ENCODE measurements at regions not wholly inside any gene's neighbourhood (a gene's known extent, or its start where the extent isn't known, plus 50 kb on each side); places are given as distances from the start of the nearest gene placed in this dataset.

GRCh38 chr9:16214677-16215352, 655.7 kb downstream of the BNC2 start:
- Histone ChIP-seq H3K9ac (ENCODE audit: control insufficient read depth, extremely low read depth, insufficient read depth, low read length) (no peak overlapping the region), H4K20me1 (ENCODE audit: control insufficient read depth, extremely low read depth, insufficient read depth, low read length) (no peaks in the 10 kb centered on the region), H3K9me1 (ENCODE audit: control insufficient read depth, extremely low read depth, insufficient read depth, low read length) (no peaks in the 10 kb centered on the region), H2AFZ (ENCODE audit: control insufficient read depth, low read length) (no peak overlapping the region), H3K9me3 (ENCODE audit: control insufficient read depth, low read depth, low read length) (no peaks in the 10 kb centered on the region), H3K27ac (ENCODE audit: control insufficient read depth, insufficient read depth, low read length) (no peak overlapping the region), H3K27me3 (ENCODE audit: control insufficient read depth, extremely low read depth, insufficient read depth, low read length) (no peaks in the 10 kb centered on the region), H3K36me3 (ENCODE audit: control insufficient read depth in 2 of 2, extremely low read depth in 1 of 2, insufficient read depth in 2 of 2, low read length in 2 of 2) (no peaks in the 10 kb centered on the region), H3K79me2 (ENCODE audit: control insufficient read depth, insufficient read depth, low read length) (no peaks in the 10 kb centered on the region), H3K4me1 (ENCODE audit: control insufficient read depth, extremely low read depth, insufficient read depth, low read length) (no peaks in the 10 kb centered on the region), H3K4me2 (ENCODE audit: control insufficient read depth, extremely low read depth, insufficient read depth, low read depth, low read length) (no peak overlapping the region), H3K4me3 (ENCODE audit: control insufficient read depth in 2 of 3, extremely low read depth in 1 of 3, insufficient read depth in 2 of 3, low read depth in 1 of 3, low read length in 3 of 3) (no peak overlapping the region)
- TF ChIP-seq EZH2 (IDR thresholded peaks at IDR 0.05; ENCODE audit: low read length) (no peak), CTCF (optimal IDR thresholded peaks at IDR 0.05 in 1 of 3, IDR thresholded peaks at IDR 0.05 in 1 of 3, conservative IDR thresholded peaks at IDR 0.05 in 1 of 3; ENCODE audit: extremely low read depth in 1 of 3, insufficient read depth in 2 of 3, low read length in 3 of 3) (no peak)
- FAIRE-seq (no peak), DNase-seq (ENCODE audit: low read depth, low spot score) (no peak)
- dilution Hi-C loops (cut with MboI; ENCODE audit: extremely low pct_ligation_motif_present, low sequenced_read_pairs), result no loop called here

DNA sequence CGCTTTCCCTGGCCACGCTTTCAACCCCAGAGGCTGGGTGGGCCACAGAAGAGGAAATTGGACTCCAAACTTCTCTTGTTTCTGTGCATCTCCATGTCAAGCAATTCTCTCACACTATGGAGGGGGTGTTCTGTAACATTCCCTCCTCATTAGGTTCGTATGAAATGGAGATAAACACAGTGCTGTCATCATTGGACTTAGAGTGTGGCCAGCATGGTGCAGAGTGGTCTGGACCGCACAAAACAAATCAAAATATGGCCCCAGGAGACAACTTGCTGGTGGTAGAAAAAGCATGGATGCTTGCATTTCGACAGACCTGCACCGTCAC, 655.2 kb downstream of the BNC2 start:
- DNase-seq (ENCODE audit: low read depth, low spot score) (no peak), FAIRE-seq (no peak)
- H3K4me2 ChIP-seq (ENCODE audit: control insufficient read depth, extremely low read depth, insufficient read depth, low read depth, low read length), result no peak overlapping the region
- no peaks in the 10 kb centered on the region for H3K9me1 ChIP-seq (ENCODE audit: control insufficient read depth, extremely low read depth, insufficient read depth, low read length)
- no peak overlapping the region for H3K4me3 ChIP-seq (ENCODE audit: control insufficient read depth in 2 of 3, extremely low read depth in 1 of 3, insufficient read depth in 2 of 3, low read depth in 1 of 3, low read length in 3 of 3)
- H3K79me2 ChIP-seq (ENCODE audit: control insufficient read depth, insufficient read depth, low read length), result no peaks in the 10 kb centered on the region
- dilution Hi-C loops (cut with MboI; ENCODE audit: extremely low pct_ligation_motif_present, low sequenced_read_pairs), result no loop called here
- no peak overlapping the region for H2AFZ ChIP-seq (ENCODE audit: control insufficient read depth, low read length)
- H3K36me3 ChIP-seq (ENCODE audit: control insufficient read depth in 2 of 2, extremely low read depth in 1 of 2, insufficient read depth in 2 of 2, low read length in 2 of 2), result no peaks in the 10 kb centered on the region
- no peaks in the 10 kb centered on the region for H3K27me3 ChIP-seq (ENCODE audit: control insufficient read depth, extremely low read depth, insufficient read depth, low read length)
- no peaks in the 10 kb centered on the region for H3K4me1 ChIP-seq (ENCODE audit: control insufficient read depth, extremely low read depth, insufficient read depth, low read length)
- no peak overlapping the region for H3K27ac ChIP-seq (ENCODE audit: control insufficient read depth, insufficient read depth, low read length)
- no peaks in the 10 kb centered on the region for H4K20me1 ChIP-seq (ENCODE audit: control insufficient read depth, extremely low read depth, insufficient read depth, low read length)
- H3K9ac ChIP-seq (ENCODE audit: control insufficient read depth, extremely low read depth, insufficient read depth, low read length), result no peak overlapping the region
- TF ChIP-seq EZH2 (IDR thresholded peaks at IDR 0.05; ENCODE audit: low read length) (no peak), CTCF (optimal IDR thresholded peaks at IDR 0.05 in 1 of 3, IDR thresholded peaks at IDR 0.05 in 1 of 3, conservative IDR thresholded peaks at IDR 0.05 in 1 of 3; ENCODE audit: extremely low read depth in 1 of 3, insufficient read depth in 2 of 3, low read length in 3 of 3) (no peak)
- no peaks in the 10 kb centered on the region for H3K9me3 ChIP-seq (ENCODE audit: control insufficient read depth, low read depth, low read length)
